GM23338 (cell line): ENCODE measurements at regions not wholly inside any gene's neighbourhood (a gene's known extent, or its start where the extent isn't known, plus 50 kb on each side); places are given as distances from the start of the nearest gene placed in this dataset.

Experiments
- ATAC-seq: fragments of 200-7000 bp; cut with Tn5 transposase; 3 replicates; pipeline ENCODE4 v1.9.1; 2020
- DNase-seq: peaks from one replicate; pipeline ENCODE4 v3.0.0-alpha.2; 2015; ENCODE audit warnings: low spot score
- H2AFZ ChIP-seq: fragments of 200-600 bp; sonication (generic); 2 replicates; pipeline ENCODE4 v1.8.0; 2016; ENCODE audit warnings: antibody characterized with exemption, mild to moderate bottlenecking, moderate library complexity
- H3F3A ChIP-seq: fragments of 200-600 bp; sonication (generic); replicated peaks from 2 replicates; pipeline ENCODE4 v1.8.0; 2017; ENCODE audit warnings: antibody characterized with exemption, mixed run types, low read depth
- H3K27ac ChIP-seq: fragments of 200-600 bp; sonication (generic); 2 replicates; pipeline ENCODE4 v1.6.1; 2016; ENCODE audit warnings: low read depth
- H3K27me3 ChIP-seq: fragments of 200-600 bp; sonication (generic); 2 replicates; pipeline ENCODE4 v1.8.0; 2016; ENCODE audit warnings: mild to moderate bottlenecking, mixed run types, moderate library complexity; ENCODE audit not compliant: insufficient read depth
- H3K36me3 ChIP-seq: fragments of 200-600 bp; sonication (generic); 2 replicates; pipeline ENCODE4 v1.8.0; 2016; ENCODE audit warnings: mild to moderate bottlenecking; ENCODE audit not compliant: insufficient read depth
- H3K4me1 ChIP-seq: fragments of 200-600 bp; sonication (generic); 2 replicates; pipeline ENCODE4 v1.8.0; 2016; ENCODE audit warnings: mild to moderate bottlenecking, moderate library complexity; ENCODE audit not compliant: insufficient read depth
- H3K4me2 ChIP-seq: fragments of 200-600 bp; sonication (generic); 2 replicates; pipeline ENCODE4 v1.7.1; 2017; ENCODE audit warnings: mixed run types
- H3K4me3 ChIP-seq: fragments of 200-600 bp; sonication (generic); 2 replicates; pipeline ENCODE4 v1.6.1; 2016; ENCODE audit warnings: mixed run types
- H3K79me2 ChIP-seq: fragments of 200-600 bp; sonication (generic); replicated peaks from 2 replicates; pipeline ENCODE4 v1.8.0; 2017; ENCODE audit warnings: mild to moderate bottlenecking; ENCODE audit not compliant: insufficient read depth
- H3K9me2 ChIP-seq: fragments of 200-600 bp; sonication (generic); 2 replicates; pipeline ENCODE4 v1.8.0; 2017; ENCODE audit not compliant: insufficient read depth
- H4K20me1 ChIP-seq: fragments of 200-600 bp; sonication (generic); replicated peaks from 2 replicates; pipeline ENCODE4 v1.8.0; 2017; ENCODE audit warnings: mild to moderate bottlenecking; ENCODE audit not compliant: insufficient read depth
- H3K27ac Mint-ChIP-seq: 2 replicates; pipeline ENCODE4 v1.8.0; 2020; ENCODE audit warnings: inconsistent platforms, mild to moderate bottlenecking, moderate library complexity, mixed read lengths
- H3K27me3 Mint-ChIP-seq: 3 replicates; pipeline ENCODE4 v1.8.0; 2022; ENCODE audit warnings: low read depth, mild to moderate bottlenecking, moderate library complexity, mixed read lengths, inconsistent platforms; ENCODE audit not compliant: insufficient read depth, poor library complexity
- H3K36me3 Mint-ChIP-seq: 3 replicates; pipeline ENCODE4 v1.8.0; 2021; ENCODE audit warnings: low read depth, mild to moderate bottlenecking, inconsistent platforms, moderate library complexity, mixed read lengths
- H3K4me1 Mint-ChIP-seq: 3 replicates; pipeline ENCODE4 v1.8.0; 2020; ENCODE audit warnings: mild to moderate bottlenecking, inconsistent platforms, mixed read lengths
- H3K4me3 Mint-ChIP-seq: 3 replicates; pipeline ENCODE4 v1.8.0; 2021; ENCODE audit warnings: moderate library complexity, mild to moderate bottlenecking, inconsistent platforms, mixed read lengths
- H3K9me3 Mint-ChIP-seq: 3 replicates; pipeline ENCODE4 v1.8.0; 2020; ENCODE audit warnings: moderate library complexity, mild to moderate bottlenecking, inconsistent platforms, mixed read lengths
- REST ChIP-seq: IDR thresholded peaks from one replicate; pipeline ENCODE4 v1.6.1; 2018; ENCODE audit warnings: antibody characterized with exemption; ENCODE audit not compliant: unreplicated experiment
- STAT1 ChIP-seq: IDR thresholded peaks from one replicate; pipeline ENCODE4 v1.6.1; 2016; ENCODE audit warnings: antibody characterized with exemption; ENCODE audit not compliant: unreplicated experiment
- ZNF114 ChIP-seq: fragments of 250-450 bp; sonication (Bioruptor Pico); IDR thresholded peaks from 2 replicates; pipeline ENCODE4 v1.5.0; 2020; ENCODE audit warnings: mild to moderate bottlenecking, moderate library complexity
- ZNF331 ChIP-seq: fragments of 250-450 bp; sonication (Bioruptor Pico); IDR thresholded peaks from 2 replicates; pipeline ENCODE4 v1.5.0; 2020; ENCODE audit warnings: low read depth, mild to moderate bottlenecking, moderate library complexity
- ZNF462 ChIP-seq: fragments of 250-450 bp; sonication (Bioruptor Pico); IDR thresholded peaks from 2 replicates; pipeline ENCODE4 v1.5.0; 2020; ENCODE audit warnings: mild to moderate bottlenecking, moderate library complexity

- TF ChIP-seq REST, result no peak
- TF ChIP-seq ZNF331 (CRISPR knock-in tag), result no peak
- no peak for TF ChIP-seq STAT1
Observed at GRCh38 chr17:77294761-77295160, 154.0 kb downstream of the SEC14L1 start (continued).

GRCh38 chr17:77295241-77295853 lies 154.6 kb downstream of the SEC14L1 start:
- no peaks in the 10 kb centered on the region for H3F3A ChIP-seq
- no peaks in the 10 kb centered on the region for H3K36me3 ChIP-seq
- Mint-ChIP-seq H3K9me3 (no peaks in the 10 kb centered on the region; the same call in 1 of the 3 replicates), H3K4me1 (peaks cover 7% of the 10 kb centered on the region), H3K27me3 (peaks cover 6% of the 10 kb centered on the region), H3K27ac (no peak overlapping the region), H3K36me3 (peaks cover 18% of the 10 kb centered on the region; the same call in 2 of the 3 replicates), H3K4me3 (no peak overlapping the region)
- no peak overlapping the region for H2AFZ ChIP-seq
- DNase-seq (no peak), ATAC-seq (no peak; the same call in 2 of the 3 replicates)
- peaks cover 5% of the 10 kb centered on the region for H4K20me1 ChIP-seq
- no peak overlapping the region for H3K27ac ChIP-seq
- no peak overlapping the region for H3K4me3 ChIP-seq
- H3K4me1 ChIP-seq, result no peaks in the 10 kb centered on the region
- no peak overlapping the region for H3K4me2 ChIP-seq
- peaks cover 3% of the 10 kb centered on the region; the same call in 1 of the 2 replicates for H3K79me2 ChIP-seq
- no peaks in the 10 kb centered on the region for H3K27me3 ChIP-seq
- TF ChIP-seq ZNF114 (CRISPR knock-in tag) (no peak), ZNF462 (CRISPR knock-in tag) (no peak), STAT1 (no peak)
- H3K9me2 ChIP-seq, result no peaks in the 10 kb centered on the region
